HFF-Myc (cell line): ENCODE measurements at regions not wholly inside any gene's neighbourhood (a gene's known extent, or its start where the extent isn't known, plus 50 kb on each side); places are given as distances from the start of the nearest gene placed in this dataset.

Experiments used
- DNase-seq: peaks from one replicate; pipeline ENCODE4 v3.0.0-alpha.2; 2011; ENCODE audit warnings: low read depth; ENCODE audit errors: extremely low read depth
- H3K4me3 ChIP-seq: replicated peaks from 2 replicates; pipeline ENCODE4 v1.5.1; 2011; ENCODE audit warnings: low read depth, mild to moderate bottlenecking, control low read depth, low read length
- TF ChIP-seq, protein P1 (sequence below): IDR thresholded peaks from 2 replicates; pipeline ENCODE4 v1.5.1; 2012; ENCODE audit warnings: mild to moderate bottlenecking, low read depth, low read length, control low read depth; ENCODE audit errors: missing control alignments

GRCh38 chr2:7278984-7279383, 361.8 kb downstream of the RNF144A start:
- no peak overlapping the region for H3K4me3 ChIP-seq
- no peak for DNase-seq
- TF ChIP-seq, protein P1, sequence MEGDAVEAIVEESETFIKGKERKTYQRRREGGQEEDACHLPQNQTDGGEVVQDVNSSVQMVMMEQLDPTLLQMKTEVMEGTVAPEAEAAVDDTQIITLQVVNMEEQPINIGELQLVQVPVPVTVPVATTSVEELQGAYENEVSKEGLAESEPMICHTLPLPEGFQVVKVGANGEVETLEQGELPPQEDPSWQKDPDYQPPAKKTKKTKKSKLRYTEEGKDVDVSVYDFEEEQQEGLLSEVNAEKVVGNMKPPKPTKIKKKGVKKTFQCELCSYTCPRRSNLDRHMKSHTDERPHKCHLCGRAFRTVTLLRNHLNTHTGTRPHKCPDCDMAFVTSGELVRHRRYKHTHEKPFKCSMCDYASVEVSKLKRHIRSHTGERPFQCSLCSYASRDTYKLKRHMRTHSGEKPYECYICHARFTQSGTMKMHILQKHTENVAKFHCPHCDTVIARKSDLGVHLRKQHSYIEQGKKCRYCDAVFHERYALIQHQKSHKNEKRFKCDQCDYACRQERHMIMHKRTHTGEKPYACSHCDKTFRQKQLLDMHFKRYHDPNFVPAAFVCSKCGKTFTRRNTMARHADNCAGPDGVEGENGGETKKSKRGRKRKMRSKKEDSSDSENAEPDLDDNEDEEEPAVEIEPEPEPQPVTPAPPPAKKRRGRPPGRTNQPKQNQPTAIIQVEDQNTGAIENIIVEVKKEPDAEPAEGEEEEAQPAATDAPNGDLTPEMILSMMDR: no peak

DNA sequence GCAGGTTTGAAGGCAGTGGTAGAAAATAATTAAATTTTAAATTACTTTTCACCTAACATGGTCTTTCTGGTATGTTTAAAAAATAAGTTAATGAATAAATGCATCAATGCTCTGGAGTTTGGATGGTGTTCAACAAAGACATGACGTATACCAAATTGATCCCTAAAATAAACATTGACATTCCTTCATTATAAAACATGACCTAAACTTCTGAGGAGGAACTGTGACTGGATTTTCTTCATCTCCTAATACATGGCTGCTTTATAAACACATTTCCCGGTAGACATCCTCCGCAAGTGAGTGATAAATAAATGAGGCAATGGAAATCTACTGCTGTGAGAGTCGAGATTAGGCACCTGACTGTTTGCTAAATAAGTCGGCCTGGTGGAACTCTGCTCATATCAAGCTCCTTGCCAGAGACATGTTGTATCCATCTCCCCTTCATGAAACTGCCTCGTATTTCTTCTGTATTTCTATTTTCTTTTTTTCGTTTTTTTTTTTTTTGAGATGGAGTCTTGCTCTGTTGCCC, 362.3 kb downstream of the RNF144A start:
- no peak overlapping the region for H3K4me3 ChIP-seq
- TF ChIP-seq, protein P1: no peak
- no peak for DNase-seq

GRCh38 chr2:7280790-7281189, 363.6 kb downstream of the RNF144A start:
- no peak for DNase-seq
- TF ChIP-seq, protein P1: no peak
- no peak overlapping the region for H3K4me3 ChIP-seq

DNA sequence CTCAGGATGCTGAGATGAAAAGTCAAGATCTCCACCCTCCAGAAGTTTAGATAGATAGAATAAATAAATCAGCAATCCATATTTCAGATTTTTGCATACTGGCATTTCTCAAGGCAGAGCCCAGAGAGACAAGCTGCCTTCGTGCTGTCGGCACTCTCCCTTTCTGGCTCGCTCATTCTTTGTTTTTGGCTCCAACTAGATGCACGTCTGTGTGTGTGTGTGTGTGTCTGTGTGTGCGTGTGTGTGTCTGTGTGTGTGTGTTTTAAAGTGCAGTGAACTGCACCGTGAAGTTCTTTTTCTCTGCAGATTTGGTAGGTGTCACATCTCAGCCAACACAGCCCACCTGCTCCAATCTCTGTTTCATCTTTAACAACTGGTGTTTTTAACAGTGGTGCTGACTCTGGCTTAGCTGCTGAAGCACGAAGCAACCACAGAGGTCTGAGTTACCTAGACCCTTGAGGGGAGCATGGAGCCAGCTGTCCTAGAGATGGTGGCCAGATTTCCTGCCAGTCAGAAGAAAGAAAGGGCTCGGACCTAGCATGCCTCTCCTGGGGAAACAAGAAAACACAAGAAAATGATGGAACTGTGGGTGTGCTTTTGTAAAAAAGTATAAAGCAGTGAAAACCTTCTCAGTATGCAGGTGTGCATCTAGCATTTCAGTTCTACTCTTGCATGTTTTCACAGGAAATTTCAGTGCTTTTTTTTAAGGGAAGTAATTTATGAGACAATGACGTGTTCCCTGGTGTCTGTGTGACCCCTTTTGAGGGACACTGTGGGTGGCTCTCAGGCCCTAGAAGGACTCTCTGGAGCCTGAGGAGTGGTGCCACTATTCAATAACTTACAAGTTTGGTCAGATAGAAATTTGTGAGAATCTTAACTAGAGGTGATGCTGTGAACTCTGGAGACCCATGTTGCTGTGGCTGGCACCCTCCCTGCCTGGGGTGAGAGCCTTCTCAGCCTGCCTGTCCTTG, 364.3 kb downstream of the RNF144A start:
- TF ChIP-seq, protein P1: no peak
- no peak overlapping the region for H3K4me3 ChIP-seq
- DNase-seq: no peak

GRCh38 chr2:7286120-7286519, 368.9 kb downstream of the RNF144A start:
- TF ChIP-seq, protein P1: no peak

GRCh38 chr2:7288484-7288883, 371.3 kb downstream of the RNF144A start:
- TF ChIP-seq, protein P1: no peak
- DNase-seq: no peak

More at GRCh38 chr2:7286120-7286519, 368.9 kb downstream of the RNF144A start:
- DNase-seq: no peak
- no peak overlapping the region for H3K4me3 ChIP-seq

DNA sequence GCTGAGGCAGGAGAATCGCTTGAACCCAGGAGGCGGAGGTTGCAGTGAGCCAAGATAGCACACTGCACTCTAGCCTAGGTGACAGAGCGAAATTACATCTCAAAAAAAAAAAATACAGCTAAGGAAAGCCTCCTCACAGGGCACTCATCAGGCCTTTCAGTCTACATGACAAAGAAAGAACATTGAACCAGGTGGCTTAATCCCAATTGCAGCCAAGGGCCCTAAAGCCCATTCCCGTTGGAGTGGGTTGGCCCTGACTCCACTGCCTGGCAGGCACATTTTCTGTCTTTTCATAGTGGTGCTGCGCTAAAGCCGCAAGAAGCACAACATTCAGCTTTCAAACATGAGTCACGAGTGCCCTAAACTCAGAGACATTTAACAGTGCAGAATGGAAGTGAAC, 372.5 kb downstream of the RNF144A start:
- H3K4me3 ChIP-seq: no peak overlapping the region
- TF ChIP-seq, protein P1: no peak
- DNase-seq: no peak

More at GRCh38 chr2:7288484-7288883, 371.3 kb downstream of the RNF144A start:
- no peak overlapping the region for H3K4me3 ChIP-seq
